ENCODE measurements at regions not wholly inside any gene's neighbourhood (a gene's known extent, or its start where the extent isn't known, plus 50 kb on each side); places are given as distances from the start of the nearest gene placed in this dataset.

DNA sequence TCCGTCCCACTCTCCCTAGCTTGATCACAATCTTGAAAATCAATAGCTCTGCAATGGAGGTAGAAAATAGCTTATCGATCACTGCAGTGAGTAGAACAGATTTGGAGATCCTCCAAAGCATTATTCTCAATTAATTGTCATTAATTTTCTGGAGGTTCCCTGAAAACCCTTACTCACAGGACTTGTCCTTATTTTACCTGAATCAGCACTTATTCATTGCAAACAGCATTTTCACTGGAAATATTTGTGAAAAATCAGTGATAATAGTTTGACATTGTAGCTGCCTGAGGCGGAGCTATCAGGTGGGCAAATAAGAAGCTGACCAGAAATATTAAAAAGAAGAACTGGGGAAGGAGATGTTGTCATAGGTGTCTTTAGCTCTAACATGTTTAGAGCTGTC lies 294.6 kb upstream of the ZSWIM2 start:
- peaks cover 0 to 16% (median 0%) of the 10 kb centered on the region in 11 donors for H3K9me3 Mint-ChIP-seq
- no peaks in the 10 kb centered on the region for H3K9me3 ChIP-seq (ENCODE audit: control insufficient read depth in 2 of 3, low read length in 3 of 3)
- H3K4me1 ChIP-seq (ENCODE audit: control insufficient read depth in 2 of 2, insufficient read depth in 2 of 2, low read length in 2 of 2) = no peaks in the 10 kb centered on the region
- DNase-seq (no peak), ATAC-seq (no peak)
- no peaks in the 10 kb centered on the region for H3K36me3 Mint-ChIP-seq
- no peaks in the 10 kb centered on the region for H3K27me3 Mint-ChIP-seq
- no peaks in the 10 kb centered on the region for H3K4me1 Mint-ChIP-seq
- H3K4me3 Mint-ChIP-seq = no peak overlapping the region
- H3K27me3 ChIP-seq (ENCODE audit: control insufficient read depth in 2 of 2, insufficient read depth in 2 of 2, low read length in 2 of 2) = no peaks in the 10 kb centered on the region
- H3K4me3 ChIP-seq (ENCODE audit: low read length) = no peak overlapping the region
- H3K36me3 ChIP-seq (ENCODE audit: control insufficient read depth in 2 of 3, insufficient read depth in 3 of 3, low read length in 3 of 3) = no peaks in the 10 kb centered on the region
- no peak overlapping the region for H3K27ac Mint-ChIP-seq
- ChIA-PET POLR2A (no interaction called here), CTCF (no interaction called here)
- H3K27ac ChIP-seq (ENCODE audit: low read depth, low read length) = no peak overlapping the region
- intact Hi-C loops (cut with micrococcal nuclease) = no loop called here

DNA sequence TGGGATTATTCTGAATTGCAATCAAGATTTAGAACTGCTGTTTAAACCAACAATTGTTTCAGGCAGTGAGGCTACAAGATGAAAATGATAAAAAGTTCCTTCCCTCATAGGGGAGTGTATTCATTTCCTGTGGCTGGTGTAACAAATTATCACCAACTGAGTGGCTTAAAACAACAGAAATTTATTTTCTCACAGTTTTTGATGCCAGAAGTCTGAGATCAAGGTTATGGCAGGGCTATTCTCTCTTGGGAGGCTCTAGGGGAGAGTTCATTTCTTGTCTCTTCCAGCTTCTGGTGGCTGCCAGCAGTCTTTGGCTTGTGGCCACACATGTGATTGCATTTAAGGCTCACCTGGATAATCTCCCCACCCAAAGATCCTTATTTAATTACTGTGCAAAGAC lies 290.5 kb upstream of the ZSWIM2 start:
- Histone ChIP-seq H3K4me1 (ENCODE audit: control insufficient read depth in 2 of 2, insufficient read depth in 2 of 2, low read length in 2 of 2) (no peaks in the 10 kb centered on the region), H3K36me3 (ENCODE audit: control insufficient read depth in 2 of 3, insufficient read depth in 3 of 3, low read length in 3 of 3) (no peaks in the 10 kb centered on the region), H3K4me3 (ENCODE audit: low read length) (no peak overlapping the region), H3K27me3 (ENCODE audit: control insufficient read depth in 2 of 2, insufficient read depth in 2 of 2, low read length in 2 of 2) (no peaks in the 10 kb centered on the region), H3K9me3 (ENCODE audit: control insufficient read depth in 2 of 3, low read length in 3 of 3) (no peaks in the 10 kb centered on the region), H3K27ac (ENCODE audit: low read depth, low read length) (no peak overlapping the region)
- no peaks in the 10 kb centered on the region for H3K27me3 Mint-ChIP-seq
- intact Hi-C loops (cut with micrococcal nuclease) = no loop called here
- H3K36me3 Mint-ChIP-seq = no peaks in the 10 kb centered on the region
- DNase-seq (no peak), ATAC-seq (no peak)
- H3K4me3 Mint-ChIP-seq = no peak overlapping the region
- POLR2A ChIA-PET = no interaction called here
- no peak overlapping the region for H3K27ac Mint-ChIP-seq
- peaks cover 0 to 7% (median 0%) of the 10 kb centered on the region in 11 donors for H3K9me3 Mint-ChIP-seq
- CTCF ChIA-PET = no interaction called here
- H3K4me1 Mint-ChIP-seq = no peaks in the 10 kb centered on the region

DNA sequence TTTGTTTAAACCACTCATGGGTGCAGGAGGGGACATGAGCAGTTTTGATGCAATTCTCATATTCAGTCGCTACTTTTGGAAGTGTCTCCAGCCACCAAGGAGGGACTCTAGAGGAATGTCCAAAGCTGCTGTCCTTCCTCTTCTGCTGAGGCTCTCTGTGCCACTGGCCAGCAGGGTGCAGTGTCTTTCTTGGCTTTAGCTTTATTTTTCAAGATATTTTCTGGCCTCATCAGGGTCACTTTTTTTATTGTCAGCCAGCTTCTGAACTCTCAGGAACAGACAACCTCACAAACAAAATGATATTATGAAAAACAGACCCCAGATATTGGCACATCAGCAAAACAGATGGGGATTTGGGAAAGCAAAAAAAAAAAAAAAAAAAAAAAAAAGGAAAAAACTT lies 289.3 kb upstream of the ZSWIM2 start:
- H3K4me1 Mint-ChIP-seq = no peaks in the 10 kb centered on the region
- no peak for ATAC-seq
- H3K9me3 ChIP-seq (ENCODE audit: control insufficient read depth in 2 of 3, low read length in 3 of 3) = no peaks in the 10 kb centered on the region
- peaks cover 0 to 2% (median 0%) of the 10 kb centered on the region in 11 donors for H3K9me3 Mint-ChIP-seq
- H3K27me3 Mint-ChIP-seq = no peaks in the 10 kb centered on the region
- H3K4me3 Mint-ChIP-seq = no peak overlapping the region
- no peaks in the 10 kb centered on the region for H3K36me3 Mint-ChIP-seq
- CTCF ChIA-PET = no interaction called here
- POLR2A ChIA-PET = no interaction called here
- H3K27ac Mint-ChIP-seq = no peak overlapping the region
- no peak overlapping the region for H3K27ac ChIP-seq (ENCODE audit: low read depth, low read length)
- H3K4me1 ChIP-seq (ENCODE audit: control insufficient read depth in 2 of 2, insufficient read depth in 2 of 2, low read length in 2 of 2) = no peaks in the 10 kb centered on the region
- no peaks in the 10 kb centered on the region for H3K36me3 ChIP-seq (ENCODE audit: control insufficient read depth in 2 of 3, insufficient read depth in 3 of 3, low read length in 3 of 3)
- H3K27me3 ChIP-seq (ENCODE audit: control insufficient read depth in 2 of 2, insufficient read depth in 2 of 2, low read length in 2 of 2) = no peaks in the 10 kb centered on the region
- no peak overlapping the region for H3K4me3 ChIP-seq (ENCODE audit: low read length)
- intact Hi-C loops (cut with micrococcal nuclease) = no loop called here
- no peak for DNase-seq

- CTCF ChIA-PET = no interaction called here
- intact Hi-C loops (cut with micrococcal nuclease) = no loop called here
- ATAC-seq = no peak
- H3K27me3 ChIP-seq (ENCODE audit: control insufficient read depth in 2 of 2, insufficient read depth in 2 of 2, low read length in 2 of 2) = no peaks in the 10 kb centered on the region
- no peaks in the 10 kb centered on the region for H3K4me1 ChIP-seq (ENCODE audit: control insufficient read depth in 2 of 2, insufficient read depth in 2 of 2, low read length in 2 of 2)
- H3K27ac ChIP-seq (ENCODE audit: low read depth, low read length) = no peak overlapping the region
- no peak for DNase-seq
- no peaks in the 10 kb centered on the region for H3K9me3 ChIP-seq (ENCODE audit: control insufficient read depth in 2 of 3, low read length in 3 of 3)
- H3K36me3 ChIP-seq (ENCODE audit: control insufficient read depth in 2 of 3, insufficient read depth in 3 of 3, low read length in 3 of 3) = no peaks in the 10 kb centered on the region
- H3K4me3 ChIP-seq (ENCODE audit: low read length) = no peak overlapping the region
- Mint-ChIP-seq H3K27me3 (no peaks in the 10 kb centered on the region), H3K9me3 (peaks cover 0 to 5% (median 0%) of the 10 kb centered on the region in 11 donors), H3K36me3 (no peaks in the 10 kb centered on the region), H3K4me1 (no peaks in the 10 kb centered on the region), H3K27ac (no peak overlapping the region), H3K4me3 (no peak overlapping the region)
- POLR2A ChIA-PET = no interaction called here
Observed at GRCh38 chr2:187136646-187137045, 287.7 kb upstream of the ZSWIM2 start.

GRCh38 chr2:187134306-187134705 lies 285.3 kb upstream of the ZSWIM2 start:
- ChIA-PET CTCF (no interaction called here), POLR2A (no interaction called here)
- DNase-seq (no peak), ATAC-seq (no peak)
- no peak overlapping the region for H3K4me3 ChIP-seq (ENCODE audit: low read length)
- H3K27ac ChIP-seq (ENCODE audit: low read depth, low read length) = no peak overlapping the region
- intact Hi-C loops (cut with micrococcal nuclease) = no loop called here
- H3K9me3 ChIP-seq (ENCODE audit: control insufficient read depth in 2 of 3, low read length in 3 of 3) = no peaks in the 10 kb centered on the region
- H3K4me1 ChIP-seq (ENCODE audit: control insufficient read depth in 2 of 2, insufficient read depth in 2 of 2, low read length in 2 of 2) = no peaks in the 10 kb centered on the region
- H3K4me1 Mint-ChIP-seq = no peaks in the 10 kb centered on the region
- H3K9me3 Mint-ChIP-seq = peaks cover 0 to 8% (median 0%) of the 10 kb centered on the region in 11 donors
- H3K27me3 Mint-ChIP-seq = no peaks in the 10 kb centered on the region
- no peaks in the 10 kb centered on the region for H3K27me3 ChIP-seq (ENCODE audit: control insufficient read depth in 2 of 2, insufficient read depth in 2 of 2, low read length in 2 of 2)
- H3K36me3 ChIP-seq (ENCODE audit: control insufficient read depth in 2 of 3, insufficient read depth in 3 of 3, low read length in 3 of 3) = no peaks in the 10 kb centered on the region
- H3K4me3 Mint-ChIP-seq = no peak overlapping the region
- H3K27ac Mint-ChIP-seq = no peak overlapping the region
- no peaks in the 10 kb centered on the region for H3K36me3 Mint-ChIP-seq

- no peak overlapping the region for H3K27ac Mint-ChIP-seq
- ChIA-PET CTCF (no interaction called here), POLR2A (no interaction called here)
- no peaks in the 10 kb centered on the region for H3K4me1 Mint-ChIP-seq
- no peaks in the 10 kb centered on the region for H3K36me3 Mint-ChIP-seq
- Histone ChIP-seq H3K27me3 (ENCODE audit: control insufficient read depth in 2 of 2, insufficient read depth in 2 of 2, low read length in 2 of 2) (no peaks in the 10 kb centered on the region), H3K27ac (ENCODE audit: low read depth, low read length) (no peak overlapping the region), H3K9me3 (ENCODE audit: control insufficient read depth in 2 of 3, low read length in 3 of 3) (no peaks in the 10 kb centered on the region), H3K36me3 (ENCODE audit: control insufficient read depth in 2 of 3, insufficient read depth in 3 of 3, low read length in 3 of 3) (no peaks in the 10 kb centered on the region), H3K4me3 (ENCODE audit: low read length) (no peak overlapping the region), H3K4me1 (ENCODE audit: control insufficient read depth in 2 of 2, insufficient read depth in 2 of 2, low read length in 2 of 2) (no peaks in the 10 kb centered on the region)
- no peak for DNase-seq
- ATAC-seq = no peak
- no peaks in the 10 kb centered on the region for H3K27me3 Mint-ChIP-seq
- peaks cover 0 to 16% (median 0%) of the 10 kb centered on the region in 11 donors for H3K9me3 Mint-ChIP-seq
- intact Hi-C loops (cut with micrococcal nuclease) = no loop called here
- no peak overlapping the region for H3K4me3 Mint-ChIP-seq
Observed at GRCh38 chr2:187129868-187130267, 280.9 kb upstream of the ZSWIM2 start.

GRCh38 chr2:187129306-187129705 lies 280.3 kb upstream of the ZSWIM2 start:
- ATAC-seq = no peak
- no peak overlapping the region for H3K27ac ChIP-seq (ENCODE audit: low read depth, low read length)
- Mint-ChIP-seq H3K9me3 (peaks cover 0 to 16% (median 0%) of the 10 kb centered on the region in 11 donors), H3K4me1 (no peaks in the 10 kb centered on the region), H3K4me3 (no peak overlapping the region), H3K36me3 (no peaks in the 10 kb centered on the region), H3K27ac (no peak overlapping the region), H3K27me3 (no peaks in the 10 kb centered on the region)
- H3K4me3 ChIP-seq (ENCODE audit: low read length) = no peak overlapping the region
- intact Hi-C loops (cut with micrococcal nuclease) = no loop called here
- H3K27me3 ChIP-seq (ENCODE audit: control insufficient read depth in 2 of 2, insufficient read depth in 2 of 2, low read length in 2 of 2) = no peaks in the 10 kb centered on the region
- H3K4me1 ChIP-seq (ENCODE audit: control insufficient read depth in 2 of 2, insufficient read depth in 2 of 2, low read length in 2 of 2) = no peaks in the 10 kb centered on the region
- no peaks in the 10 kb centered on the region for H3K9me3 ChIP-seq (ENCODE audit: control insufficient read depth in 2 of 3, low read length in 3 of 3)
- POLR2A ChIA-PET = no interaction called here
- H3K36me3 ChIP-seq (ENCODE audit: control insufficient read depth in 2 of 3, insufficient read depth in 3 of 3, low read length in 3 of 3) = no peaks in the 10 kb centered on the region
- no peak for DNase-seq
- CTCF ChIA-PET = no interaction called here
